Transverse colon (tissue), 4 donors: ENCODE measurements at regions not wholly inside any gene's neighbourhood (a gene's known extent, or its start where the extent isn't known, plus 50 kb on each side); places are given as distances from the start of the nearest gene placed in this dataset.

Source experiments
- POLR2A ChIP-seq: fragments of 450-650 bp; IDR thresholded peaks from one replicate; pipeline ENCODE4 v1.6.1; 2016; ENCODE audit warnings: antibody characterized with exemption, mild to moderate bottlenecking, moderate library complexity
- POLR2AphosphoS5 ChIP-seq, 3 donors: sonication (generic); formaldehyde crosslinking; IDR thresholded peaks; one replicate each; pipeline ENCODE4 v1.6.1; 2016; ENCODE audit warnings: antibody characterized with exemption in 3 of 3
- TF ChIP-seq, protein P1 (sequence below), 5 experiments: fragments of 200-600 bp in 3 of 5; fragments of 450-650 bp in 2 of 5; sonication (generic) in 3 of 5; IDR thresholded peaks; 1 replicate in 2 of 5; 2 replicates in 3 of 5; pipeline ENCODE4 v1.5.1; 2016 to 2017; ENCODE audit warnings: antibody characterized with exemption in 5 of 5, inconsistent platforms in 3 of 5, mild to moderate bottlenecking in 2 of 5, moderate library complexity in 1 of 5

DNA sequence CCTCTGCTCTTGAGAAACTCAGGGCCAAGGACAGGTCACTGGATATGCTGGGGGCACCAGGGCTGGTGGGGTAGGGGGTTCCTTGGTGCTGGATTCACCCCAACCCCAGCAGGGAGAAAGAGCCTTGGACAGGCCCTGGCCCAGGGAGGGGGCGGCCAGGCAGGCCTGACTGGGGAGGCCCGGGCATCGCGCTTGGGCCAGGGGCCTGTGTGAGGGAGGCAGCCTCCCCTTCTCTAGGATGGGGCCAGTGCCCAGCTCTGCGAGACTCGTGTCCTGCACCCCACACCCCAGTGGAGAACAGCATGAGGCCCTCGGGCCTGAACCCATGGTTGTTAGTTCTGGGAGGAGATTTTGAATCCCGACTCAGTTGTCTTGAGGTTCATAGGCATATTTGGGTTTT lies 217.1 kb downstream of the ZNF248 start:
- TF ChIP-seq POLR2AphosphoS5 (IDR thresholded peaks at IDR 0.05): no peak
- TF ChIP-seq, protein P1, sequence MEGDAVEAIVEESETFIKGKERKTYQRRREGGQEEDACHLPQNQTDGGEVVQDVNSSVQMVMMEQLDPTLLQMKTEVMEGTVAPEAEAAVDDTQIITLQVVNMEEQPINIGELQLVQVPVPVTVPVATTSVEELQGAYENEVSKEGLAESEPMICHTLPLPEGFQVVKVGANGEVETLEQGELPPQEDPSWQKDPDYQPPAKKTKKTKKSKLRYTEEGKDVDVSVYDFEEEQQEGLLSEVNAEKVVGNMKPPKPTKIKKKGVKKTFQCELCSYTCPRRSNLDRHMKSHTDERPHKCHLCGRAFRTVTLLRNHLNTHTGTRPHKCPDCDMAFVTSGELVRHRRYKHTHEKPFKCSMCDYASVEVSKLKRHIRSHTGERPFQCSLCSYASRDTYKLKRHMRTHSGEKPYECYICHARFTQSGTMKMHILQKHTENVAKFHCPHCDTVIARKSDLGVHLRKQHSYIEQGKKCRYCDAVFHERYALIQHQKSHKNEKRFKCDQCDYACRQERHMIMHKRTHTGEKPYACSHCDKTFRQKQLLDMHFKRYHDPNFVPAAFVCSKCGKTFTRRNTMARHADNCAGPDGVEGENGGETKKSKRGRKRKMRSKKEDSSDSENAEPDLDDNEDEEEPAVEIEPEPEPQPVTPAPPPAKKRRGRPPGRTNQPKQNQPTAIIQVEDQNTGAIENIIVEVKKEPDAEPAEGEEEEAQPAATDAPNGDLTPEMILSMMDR (IDR thresholded peaks at IDR 0.05): no peak
- TF ChIP-seq POLR2A: no peak
